ENCODE measurements at regions not wholly inside any gene's neighbourhood (a gene's known extent, or its start where the extent isn't known, plus 50 kb on each side); places are given as distances from the start of the nearest gene placed in this dataset.

GRCh38 chr7:145599376-145599775 is 517.2 kb upstream of the CNTNAP2 start:
- TF ChIP-seq, protein P1, sequence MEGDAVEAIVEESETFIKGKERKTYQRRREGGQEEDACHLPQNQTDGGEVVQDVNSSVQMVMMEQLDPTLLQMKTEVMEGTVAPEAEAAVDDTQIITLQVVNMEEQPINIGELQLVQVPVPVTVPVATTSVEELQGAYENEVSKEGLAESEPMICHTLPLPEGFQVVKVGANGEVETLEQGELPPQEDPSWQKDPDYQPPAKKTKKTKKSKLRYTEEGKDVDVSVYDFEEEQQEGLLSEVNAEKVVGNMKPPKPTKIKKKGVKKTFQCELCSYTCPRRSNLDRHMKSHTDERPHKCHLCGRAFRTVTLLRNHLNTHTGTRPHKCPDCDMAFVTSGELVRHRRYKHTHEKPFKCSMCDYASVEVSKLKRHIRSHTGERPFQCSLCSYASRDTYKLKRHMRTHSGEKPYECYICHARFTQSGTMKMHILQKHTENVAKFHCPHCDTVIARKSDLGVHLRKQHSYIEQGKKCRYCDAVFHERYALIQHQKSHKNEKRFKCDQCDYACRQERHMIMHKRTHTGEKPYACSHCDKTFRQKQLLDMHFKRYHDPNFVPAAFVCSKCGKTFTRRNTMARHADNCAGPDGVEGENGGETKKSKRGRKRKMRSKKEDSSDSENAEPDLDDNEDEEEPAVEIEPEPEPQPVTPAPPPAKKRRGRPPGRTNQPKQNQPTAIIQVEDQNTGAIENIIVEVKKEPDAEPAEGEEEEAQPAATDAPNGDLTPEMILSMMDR (IDR thresholded peaks at IDR 0.05; ENCODE audit: insufficient read depth, low read length, poor library complexity, severe bottlenecking) = no peak
- no peak for TF ChIP-seq EZH2phosphoT487 (conservative IDR thresholded peaks at IDR 0.05; ENCODE audit: low read length)

All from SU-DHL-6 (cell line).